H9 (cell line): ENCODE measurements at regions not wholly inside any gene's neighbourhood (a gene's known extent, or its start where the extent isn't known, plus 50 kb on each side); places are given as distances from the start of the nearest gene placed in this dataset.

Experiments used
- DNase-seq: peaks from one replicate; pipeline ENCODE4 v3.0.0-alpha.2; 2017
- H2AFZ ChIP-seq: one replicate; pipeline ENCODE4 v1.6.1; 2013; ENCODE audit warnings: mild to moderate bottlenecking, low read length, control low read depth, moderate library complexity
- H2AK5ac ChIP-seq: 2 replicates; pipeline ENCODE4 v1.6.1; 2013; ENCODE audit warnings: low read length, control low read depth, mixed read lengths; ENCODE audit not compliant: insufficient read length
- H2BK120ac ChIP-seq: one replicate; pipeline ENCODE4 v1.6.1; 2013; ENCODE audit warnings: low read depth, mild to moderate bottlenecking, low read length, control low read depth, inconsistent platforms; ENCODE audit not compliant: poor library complexity, severe bottlenecking
- H2BK12ac ChIP-seq: 2 replicates; pipeline ENCODE4 v1.6.1; 2013; ENCODE audit warnings: low read length, control low read depth, mixed read lengths, low read depth; ENCODE audit not compliant: insufficient read length
- H2BK15ac ChIP-seq: 2 replicates; pipeline ENCODE4 v1.6.1; 2013; ENCODE audit warnings: low read depth, low read length, control low read depth
- H2BK20ac ChIP-seq: one replicate; pipeline ENCODE4 v1.6.1; 2013; ENCODE audit warnings: low read depth, mild to moderate bottlenecking, low read length, control low read depth, inconsistent platforms; ENCODE audit not compliant: poor library complexity, severe bottlenecking
- H2BK5ac ChIP-seq: 2 replicates; pipeline ENCODE4 v1.6.1; 2013; ENCODE audit warnings: low read length, control low read depth, mixed read lengths; ENCODE audit not compliant: insufficient read length
- H3K14ac ChIP-seq: 2 replicates; pipeline ENCODE4 v1.6.1; 2013; ENCODE audit warnings: low read length, control low read depth; ENCODE audit not compliant: insufficient read depth
- H3K18ac ChIP-seq: 2 replicates; pipeline ENCODE4 v1.6.1; 2013; ENCODE audit warnings: low read depth, mild to moderate bottlenecking, mixed read lengths, low read length, control low read depth; ENCODE audit not compliant: insufficient read length
- H3K23ac ChIP-seq: 2 replicates; pipeline ENCODE4 v1.6.1; 2013; ENCODE audit warnings: low read length, control low read depth, mixed read lengths, low read depth; ENCODE audit not compliant: insufficient read length
- H3K23me2 ChIP-seq: 2 replicates; pipeline ENCODE4 v1.6.1; 2013; ENCODE audit warnings: low read depth, mild to moderate bottlenecking, mixed read lengths, low read length, control low read depth; ENCODE audit not compliant: insufficient read length, poor library complexity, severe bottlenecking
- H3K27ac ChIP-seq: 2 replicates; pipeline ENCODE4 v1.5.1; 2013; ENCODE audit warnings: low read length, control low read depth, mixed read lengths, low read depth; ENCODE audit not compliant: insufficient read length
- H3K27me3 ChIP-seq: 2 replicates; pipeline ENCODE4 v1.6.1; 2013; ENCODE audit warnings: low read length, control low read depth, inconsistent platforms; ENCODE audit not compliant: insufficient read depth
- H3K4ac ChIP-seq: 2 replicates; pipeline ENCODE4 v1.6.1; 2013; ENCODE audit warnings: low read depth, mild to moderate bottlenecking, control low read depth, inconsistent platforms, low read length, moderate library complexity
- H3K4me1 ChIP-seq: 2 replicates; pipeline ENCODE4 v1.6.1; 2013; ENCODE audit warnings: low read length, control low read depth, inconsistent platforms; ENCODE audit not compliant: insufficient read depth
- H3K4me2 ChIP-seq: 2 replicates; pipeline ENCODE4 v1.6.1; 2013; ENCODE audit warnings: low read length, control low read depth, mixed read lengths; ENCODE audit not compliant: insufficient read length, insufficient read depth
- H3K56ac ChIP-seq: 2 replicates; pipeline ENCODE4 v1.6.1; 2013; ENCODE audit warnings: low read depth, mild to moderate bottlenecking, mixed read lengths, low read length, control low read depth; ENCODE audit not compliant: insufficient read length
- H3K79me1 ChIP-seq: 2 replicates; pipeline ENCODE4 v1.6.1; 2013; ENCODE audit warnings: low read depth, mild to moderate bottlenecking, moderate library complexity, low read length, control low read depth, inconsistent platforms; ENCODE audit not compliant: insufficient read depth, poor library complexity, severe bottlenecking
- H3K79me2 ChIP-seq: 2 replicates; pipeline ENCODE4 v1.6.1; 2013; ENCODE audit warnings: low read length, control low read depth, inconsistent platforms; ENCODE audit not compliant: insufficient read depth
- H3K9ac ChIP-seq: 2 replicates; pipeline ENCODE4 v1.6.1; 2013; ENCODE audit warnings: low read length, control low read depth, mixed read lengths; ENCODE audit not compliant: insufficient read length; ENCODE audit errors: extremely low read depth
- H3K9me3 ChIP-seq: one replicate; pipeline ENCODE4 v1.6.1; 2013; ENCODE audit warnings: low read depth, low read length, inconsistent platforms; ENCODE audit not compliant: control insufficient read depth
- H3T11ph ChIP-seq: one replicate; pipeline ENCODE4 v1.6.1; 2013; ENCODE audit warnings: mild to moderate bottlenecking, low read length, control low read depth, inconsistent platforms
- H4K20me1 ChIP-seq: one replicate; pipeline ENCODE4 v1.6.1; 2013; ENCODE audit not compliant: control insufficient read depth, insufficient read length, insufficient read depth
- H4K5ac ChIP-seq: 2 replicates; pipeline ENCODE4 v1.6.1; 2013; ENCODE audit warnings: low read depth, mild to moderate bottlenecking, mixed read lengths, low read length, control low read depth; ENCODE audit not compliant: insufficient read length
- H4K8ac ChIP-seq: replicated peaks from 2 replicates; pipeline ENCODE4 v1.6.1; 2013; ENCODE audit warnings: low read length, control low read depth, mixed read lengths, low read depth; ENCODE audit not compliant: insufficient read length
- H4K91ac ChIP-seq: 2 replicates; pipeline ENCODE4 v1.6.1; 2013; ENCODE audit warnings: low read depth, mild to moderate bottlenecking, moderate library complexity, mixed read lengths, low read length, control low read depth; ENCODE audit not compliant: insufficient read length
- H3K27ac Mint-ChIP-seq, 3 experiments: 2 replicates in 2 of 3; 3 replicates in 1 of 3; pipeline ENCODE4 v1.8.0; 2020 to 2021; ENCODE audit warnings: mixed read lengths in 3 of 3, mild to moderate bottlenecking in 1 of 3, moderate library complexity in 1 of 3
- H3K27me3 Mint-ChIP-seq: 2 replicates; pipeline ENCODE4 v1.8.0; 2021; ENCODE audit warnings: low read depth, mild to moderate bottlenecking, moderate library complexity, mixed read lengths
- H3K36me3 Mint-ChIP-seq, 3 experiments: 2 replicates in 2 of 3; 3 replicates in 1 of 3; pipeline ENCODE4 v1.8.0; 2020 to 2021; ENCODE audit warnings: low read depth in 3 of 3, mixed read lengths in 3 of 3; ENCODE audit not compliant: insufficient read depth in 1 of 3
- H3K4me1 Mint-ChIP-seq, 2 experiments: 2 replicates each; pipeline ENCODE4 v1.8.0; 2020; ENCODE audit warnings: mixed read lengths in 2 of 2
- H3K4me3 Mint-ChIP-seq, 2 experiments: 2 replicates in 1 of 2; 3 replicates in 1 of 2; pipeline ENCODE4 v1.8.0; 2020 to 2021; ENCODE audit warnings: mild to moderate bottlenecking in 2 of 2, mixed read lengths in 2 of 2, moderate library complexity in 1 of 2
- H3K9me3 Mint-ChIP-seq, 2 experiments: 2 replicates in 1 of 2; 3 replicates in 1 of 2; pipeline ENCODE4 v1.8.0; 2020; ENCODE audit warnings: mild to moderate bottlenecking in 2 of 2, mixed read lengths in 2 of 2, moderate library complexity in 1 of 2
- WGBS: extraction: QIAGEN DNeasy Blood & Tissue Kit; methylation state at CpG from one replicate; pipeline ENCODE4 v1.1.7; 2013; ENCODE audit warnings: missing lambda C conversion rate, low lambda C conversion rate, mixed read lengths; ENCODE audit not compliant: insufficient read length; ENCODE audit errors: extremely low coverage; 5-methylcytosine and 5-hydroxymethylcytosine counted together
- TF ChIP-seq, protein P1 (sequence below): fragments of 200-600 bp; sonication (generic); conservative IDR thresholded peaks from 3 replicates; pipeline ENCODE4 v1.8.0; 2021; ENCODE audit warnings: antibody characterized with exemption, mild to moderate bottlenecking

DNA sequence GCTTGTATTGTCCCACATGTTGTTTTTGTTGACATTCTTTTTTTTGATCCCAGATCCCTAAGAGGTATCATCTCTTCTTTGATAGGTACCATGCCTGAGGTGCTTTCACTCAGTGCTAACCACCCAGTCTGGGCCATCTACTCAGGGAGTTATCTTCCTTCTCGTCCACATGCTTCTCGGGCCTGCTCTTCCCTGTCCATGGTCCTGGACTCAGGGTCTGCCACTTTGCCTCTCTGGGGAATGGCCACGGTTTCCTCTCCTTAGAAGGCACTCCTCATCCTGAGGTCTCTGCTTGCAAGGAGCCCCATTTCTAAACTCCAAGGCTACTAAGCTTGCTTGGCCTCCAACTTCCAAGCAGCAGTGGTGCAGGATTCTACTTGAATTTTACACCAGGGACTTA, 227.0 kb upstream of the NCAM1 start:
- Histone ChIP-seq H3K14ac (no peak overlapping the region), H3K4ac (no peak overlapping the region)

More for the DNA sequence above, 227.0 kb upstream of the NCAM1 start:
- peak; percentile 63 for DNase-seq
- no peaks in the 10 kb centered on the region for H3K36me3 Mint-ChIP-seq
- H3K9ac ChIP-seq, result no peak overlapping the region
- no peak overlapping the region for H2AFZ ChIP-seq
- H2BK5ac ChIP-seq, result no peak overlapping the region
- H3K18ac ChIP-seq, result no peak overlapping the region
- no peak overlapping the region for H3K4me2 ChIP-seq
- H3K9me3 Mint-ChIP-seq, result no peaks in the 10 kb centered on the region
- H4K5ac ChIP-seq, result no peak overlapping the region
- H2BK15ac ChIP-seq, result no peak overlapping the region
- no peak overlapping the region for H3K56ac ChIP-seq
- H3K27ac ChIP-seq, result no peak overlapping the region
- H3K23ac ChIP-seq, result no peak overlapping the region
- no peak overlapping the region for H4K8ac ChIP-seq
- no peaks in the 10 kb centered on the region for H3K4me1 Mint-ChIP-seq
- H3K9me3 ChIP-seq, result no peaks in the 10 kb centered on the region
- H4K20me1 ChIP-seq, result no peaks in the 10 kb centered on the region
- H3K4me3 Mint-ChIP-seq, result no peak overlapping the region
- H3K4me1 ChIP-seq, result no peaks in the 10 kb centered on the region
- no peak overlapping the region for H2BK120ac ChIP-seq
- H3K27me3 Mint-ChIP-seq, result peaks cover 3% of the 10 kb centered on the region; the same call in 1 of the 2 replicates
- H4K91ac ChIP-seq, result no peak overlapping the region
- WGBS, result no CpG with 5 or more reads among the region's 3 CpGs
- H3K79me1 ChIP-seq, result no peaks in the 10 kb centered on the region
- no peaks in the 10 kb centered on the region for H3K79me2 ChIP-seq
- no peak overlapping the region; a peak in 1 of 7 replicates for H3K27ac Mint-ChIP-seq
- TF ChIP-seq, protein P1, sequence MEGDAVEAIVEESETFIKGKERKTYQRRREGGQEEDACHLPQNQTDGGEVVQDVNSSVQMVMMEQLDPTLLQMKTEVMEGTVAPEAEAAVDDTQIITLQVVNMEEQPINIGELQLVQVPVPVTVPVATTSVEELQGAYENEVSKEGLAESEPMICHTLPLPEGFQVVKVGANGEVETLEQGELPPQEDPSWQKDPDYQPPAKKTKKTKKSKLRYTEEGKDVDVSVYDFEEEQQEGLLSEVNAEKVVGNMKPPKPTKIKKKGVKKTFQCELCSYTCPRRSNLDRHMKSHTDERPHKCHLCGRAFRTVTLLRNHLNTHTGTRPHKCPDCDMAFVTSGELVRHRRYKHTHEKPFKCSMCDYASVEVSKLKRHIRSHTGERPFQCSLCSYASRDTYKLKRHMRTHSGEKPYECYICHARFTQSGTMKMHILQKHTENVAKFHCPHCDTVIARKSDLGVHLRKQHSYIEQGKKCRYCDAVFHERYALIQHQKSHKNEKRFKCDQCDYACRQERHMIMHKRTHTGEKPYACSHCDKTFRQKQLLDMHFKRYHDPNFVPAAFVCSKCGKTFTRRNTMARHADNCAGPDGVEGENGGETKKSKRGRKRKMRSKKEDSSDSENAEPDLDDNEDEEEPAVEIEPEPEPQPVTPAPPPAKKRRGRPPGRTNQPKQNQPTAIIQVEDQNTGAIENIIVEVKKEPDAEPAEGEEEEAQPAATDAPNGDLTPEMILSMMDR, result no peak
- no peaks in the 10 kb centered on the region for H3K23me2 ChIP-seq
- no peak overlapping the region for H2AK5ac ChIP-seq
- H3T11ph ChIP-seq, result no peak overlapping the region
- no peak overlapping the region for H2BK20ac ChIP-seq
- H2BK12ac ChIP-seq, result no peak overlapping the region
- no peaks in the 10 kb centered on the region for H3K27me3 ChIP-seq
